ENCODE measurements at regions not wholly inside any gene's neighbourhood (a gene's known extent, or its start where the extent isn't known, plus 50 kb on each side); places are given as distances from the start of the nearest gene placed in this dataset.

- TF ChIP-seq CTCF (IDR thresholded peaks at IDR 0.05) (no peak), POLR2AphosphoS5 (IDR thresholded peaks at IDR 0.05; ENCODE audit: low read depth, low read length) (no peak)
Observed at GRCh38 chr1:234845097-234845660, 235.2 kb upstream of the IRF2BP2 start.

Measured in Panc1 (cell line).